ENCODE measurements at regions not wholly inside any gene's neighbourhood (a gene's known extent, or its start where the extent isn't known, plus 50 kb on each side); places are given as distances from the start of the nearest gene placed in this dataset.
"Not testable (repeated sequence)": the region's sequence is repeated elsewhere in the genome, so short reads cannot be mapped to it uniquely, and the experiment has no call there.

- Histone ChIP-seq H3K4me1 (peaks cover 0 to 6% of the 10 kb centered on the region in 2 donors), H3K4me3 (replicated peaks in 1 of 3) (no peak overlapping the region), H3K27ac (no peak overlapping the region), H3K9me3 (no peaks in the 10 kb centered on the region), H3K27me3 (no peaks in the 10 kb centered on the region), H3K36me3 (no peaks in the 10 kb centered on the region)
- WGBS, 2 donors, result 86 to 91% methylated on average over 3 of the region's 3 CpGs
- DNase-seq, result no peak
- TF ChIP-seq CTCF (IDR thresholded peaks at IDR 0.05) (no peak), POLR2A (IDR thresholded peaks at IDR 0.05) (no peak)
- intact Hi-C loops (cut with DNase I), result no loop called here
Measured at GRCh38 chr3:30476368-30477084, 129.9 kb upstream of the TGFBR2 start.

GRCh38 chr3:30477149-30477921 is 129.1 kb upstream of the TGFBR2 start:
- intact Hi-C loops (cut with DNase I), result no loop called here
- no peak for DNase-seq
- Histone ChIP-seq H3K9me3 (no peaks in the 10 kb centered on the region), H3K36me3 (no peaks in the 10 kb centered on the region), H3K4me3 (replicated peaks in 1 of 3) (no peak overlapping the region), H3K27ac (no peak overlapping the region), H3K4me1 (peaks cover 0 to 6% of the 10 kb centered on the region in 2 donors), H3K27me3 (no peaks in the 10 kb centered on the region)
- WGBS, 2 donors, result 80 to 86% methylated on average over 5 of the region's 5 CpGs
- no peak for TF ChIP-seq CTCF (IDR thresholded peaks at IDR 0.05)
- TF ChIP-seq POLR2A (IDR thresholded peaks at IDR 0.05), result no peak

- H3K27ac ChIP-seq; H3K27me3 ChIP-seq; H3K36me3 ChIP-seq; H3K9me3 ChIP-seq; H3K4me3 ChIP-seq (replicated peaks in 1 of 3); intact Hi-C loops (cut with DNase I); DNase-seq; H3K4me1 ChIP-seq: not testable (repeated sequence)
- WGBS, 2 donors, result 45 to 75% methylated on average over 2 of the region's 2 CpGs
Measured at GRCh38 chr3:30479737-30480136, 126.7 kb upstream of the TGFBR2 start.

- H3K4me1 ChIP-seq; H3K4me3 ChIP-seq (replicated peaks in 1 of 3); H3K36me3 ChIP-seq; DNase-seq; H3K27ac ChIP-seq; intact Hi-C loops (cut with DNase I); H3K27me3 ChIP-seq; H3K9me3 ChIP-seq: not testable (repeated sequence)
- WGBS, 2 donors, result 87 to 91% methylated on average over 1 of the region's 1 CpG
Measured at GRCh38 chr3:30480156-30480555, 126.2 kb upstream of the TGFBR2 start.

- H3K27me3 ChIP-seq, result no peaks in the 10 kb centered on the region
- DNase-seq, result no peak
- intact Hi-C loops (cut with DNase I), result no loop called here
- H3K9me3 ChIP-seq, result no peaks in the 10 kb centered on the region
- peaks cover 0 to 6% of the 10 kb centered on the region in 2 donors for H3K4me1 ChIP-seq
- TF ChIP-seq POLR2A (IDR thresholded peaks at IDR 0.05), result no peak
- TF ChIP-seq CTCF (IDR thresholded peaks at IDR 0.05), result no peak
- no peak overlapping the region for H3K4me3 ChIP-seq (replicated peaks in 1 of 3)
- H3K36me3 ChIP-seq, result no peaks in the 10 kb centered on the region
- H3K27ac ChIP-seq, result no peak overlapping the region
Measured at GRCh38 chr3:30480587-30480986, 125.8 kb upstream of the TGFBR2 start.

GRCh38 chr3:30481241-30481640 is 125.2 kb upstream of the TGFBR2 start:
- DNase-seq, result no peak
- Histone ChIP-seq H3K27me3 (no peaks in the 10 kb centered on the region), H3K27ac (no peak overlapping the region), H3K4me1 (peaks cover 0 to 6% of the 10 kb centered on the region in 2 donors), H3K4me3 (replicated peaks in 1 of 3) (no peak overlapping the region), H3K36me3 (no peaks in the 10 kb centered on the region), H3K9me3 (no peaks in the 10 kb centered on the region)
- intact Hi-C loops (cut with DNase I), result no loop called here
- WGBS, 2 donors, result 63 to 85% methylated on average over 1 of the region's 1 CpG
- TF ChIP-seq CTCF (IDR thresholded peaks at IDR 0.05) (no peak), POLR2A (IDR thresholded peaks at IDR 0.05) (no peak)

- H3K4me3 ChIP-seq (replicated peaks in 1 of 3); H3K4me1 ChIP-seq; H3K27ac ChIP-seq; intact Hi-C loops (cut with DNase I); H3K36me3 ChIP-seq; H3K9me3 ChIP-seq; H3K27me3 ChIP-seq; DNase-seq: not testable (repeated sequence)
- WGBS, 2 donors, result 93 to 94% methylated on average over 3 of the region's 3 CpGs
Measured at GRCh38 chr3:30484229-30484628, 122.2 kb upstream of the TGFBR2 start.
